Panc1 (cell line): ENCODE measurements at regions not wholly inside any gene's neighbourhood (a gene's known extent, or its start where the extent isn't known, plus 50 kb on each side); places are given as distances from the start of the nearest gene placed in this dataset.

Source experiments
- CTCF ChIP-seq: fragments of 450-650 bp; IDR thresholded peaks from 2 replicates; pipeline ENCODE4 v1.5.1; 2017; ENCODE audit warnings: mild to moderate bottlenecking
- POLR2AphosphoS5 ChIP-seq: IDR thresholded peaks from 2 replicates; pipeline ENCODE4 v1.6.1; 2012; ENCODE audit warnings: mild to moderate bottlenecking, low read depth, low read length, moderate library complexity
- REST ChIP-seq, 2 experiments: IDR thresholded peaks; 2 replicates each; pipeline ENCODE4 v1.6.1; 2011 to 2012; ENCODE audit warnings: low read depth in 2 of 2, control low read depth in 1 of 2, low read length in 1 of 2, mild to moderate bottlenecking in 1 of 2, moderate library complexity in 1 of 2; ENCODE audit not compliant: insufficient read depth in 1 of 2
- SIN3A ChIP-seq: IDR thresholded peaks from 2 replicates; pipeline ENCODE4 v1.6.1; 2012; ENCODE audit warnings: low read depth, mild to moderate bottlenecking, low read length, moderate library complexity, borderline replicate concordance; ENCODE audit not compliant: insufficient read depth
- TCF7L2 ChIP-seq: IDR thresholded peaks from 2 replicates; pipeline ENCODE4 v1.6.1; 2011; ENCODE audit warnings: mild to moderate bottlenecking, low read depth, low read length, inconsistent platforms

DNA sequence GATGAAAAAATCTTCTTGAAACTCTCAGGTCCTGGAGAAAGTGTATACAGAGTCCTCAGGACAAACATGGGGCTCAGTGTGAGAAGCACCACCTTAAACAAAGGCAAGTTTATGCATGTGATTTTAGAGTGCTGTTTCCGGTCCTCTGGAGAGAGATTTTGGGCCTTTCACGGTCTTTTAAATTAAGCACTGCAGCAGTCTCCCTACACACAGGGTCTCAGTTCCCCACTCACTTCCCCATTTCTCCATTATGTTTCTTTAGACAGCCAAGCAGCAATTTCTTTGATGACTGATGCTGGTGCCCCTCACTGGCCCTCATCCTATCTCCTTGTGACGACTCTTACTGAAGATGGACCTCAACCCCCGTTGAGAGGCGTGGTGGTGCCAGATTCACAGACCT is 220.2 kb upstream of the CLINT1 start:
- TF ChIP-seq CTCF, result no peak
- TF ChIP-seq POLR2AphosphoS5, result no peak
- no peak for TF ChIP-seq SIN3A
- TF ChIP-seq TCF7L2, result no peak
- TF ChIP-seq REST (IDR thresholded peaks at IDR 0.05; ENCODE audit: insufficient read depth in 1 of 2, low read depth in 2 of 2, low read length in 1 of 2), result no peak
